HUDEP-2 (cell line): ENCODE measurements at regions not wholly inside any gene's neighbourhood (a gene's known extent, or its start where the extent isn't known, plus 50 kb on each side); places are given as distances from the start of the nearest gene placed in this dataset.

Experiments
- DNase-seq, 76 experiments: peaks; one replicate each; lab custom pipeline; 2025; ENCODE audit not compliant: unreplicated experiment in 76 of 76; lab: John Stamatoyannopoulos, UW

GRCh38 chr15:29558261-29558660 lies 264.0 kb downstream of the TJP1 start:
- no peak for DNase-seq

- no peak for DNase-seq
Measured at GRCh38 chr15:29557171-29557570, 265.1 kb downstream of the TJP1 start.

DNA sequence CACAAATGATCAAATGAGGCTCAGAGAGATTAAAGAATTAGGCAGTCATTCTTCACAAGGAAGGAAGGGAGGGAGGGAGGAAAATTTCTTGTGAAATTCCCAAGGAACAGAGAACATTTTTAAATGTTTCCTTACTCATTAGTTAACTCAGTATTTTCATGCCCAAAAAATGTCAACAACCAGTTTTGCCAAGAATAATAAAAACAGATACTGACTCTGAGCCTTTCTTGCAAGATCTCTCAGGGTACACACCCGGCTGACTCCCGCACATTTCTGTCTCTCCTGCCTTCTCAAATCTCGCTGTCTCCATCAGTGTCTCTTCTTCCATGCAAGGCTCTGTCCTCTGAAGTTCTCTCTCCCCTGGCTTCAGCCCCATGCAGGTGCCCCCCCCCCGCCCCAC lies 265.9 kb downstream of the TJP1 start:
- DNase-seq = no peak

DNA sequence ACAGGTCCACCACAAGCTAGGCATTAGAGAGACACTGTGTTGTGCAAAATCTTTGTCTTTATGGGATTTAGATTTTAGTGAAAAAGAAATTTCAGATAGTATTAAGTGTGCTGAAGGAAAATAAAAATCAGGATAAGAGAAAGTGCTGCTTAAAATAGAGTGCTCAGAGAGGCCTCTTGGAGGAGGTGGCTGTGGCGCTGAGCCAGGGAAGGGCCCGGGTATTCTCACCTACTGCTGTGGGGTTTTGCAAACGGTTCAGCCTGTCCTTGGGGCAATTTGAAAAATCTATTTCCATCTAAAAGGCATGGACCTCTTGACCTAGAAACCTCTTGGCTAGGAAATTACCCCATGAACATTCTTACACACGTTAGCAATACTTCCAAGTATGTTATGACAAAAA lies 267.7 kb downstream of the TJP1 start:
- DNase-seq = no peak

- no peak for DNase-seq
Measured at GRCh38 chr15:29550834-29551465, 271.3 kb downstream of the TJP1 start.

DNA sequence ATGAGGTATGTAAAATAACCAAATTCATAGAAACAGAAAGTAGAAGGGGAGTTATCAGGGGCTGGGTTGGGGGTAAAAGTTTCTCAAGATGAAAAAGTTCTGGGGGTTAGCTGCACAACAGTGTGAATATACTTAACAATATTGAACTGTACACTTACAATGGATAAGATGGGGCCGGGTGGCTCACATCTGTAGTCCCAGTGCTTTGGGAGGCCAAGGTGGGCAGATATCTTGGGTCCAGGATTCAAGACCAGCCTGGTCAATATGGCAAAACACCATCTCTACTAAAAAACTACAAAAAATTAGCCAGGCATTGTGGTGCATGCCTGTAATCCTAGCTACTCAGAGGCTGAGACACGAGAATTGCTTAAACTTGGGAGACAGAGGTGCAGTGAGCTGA lies 274.3 kb downstream of the TJP1 start:
- DNase-seq = no peak

DNA sequence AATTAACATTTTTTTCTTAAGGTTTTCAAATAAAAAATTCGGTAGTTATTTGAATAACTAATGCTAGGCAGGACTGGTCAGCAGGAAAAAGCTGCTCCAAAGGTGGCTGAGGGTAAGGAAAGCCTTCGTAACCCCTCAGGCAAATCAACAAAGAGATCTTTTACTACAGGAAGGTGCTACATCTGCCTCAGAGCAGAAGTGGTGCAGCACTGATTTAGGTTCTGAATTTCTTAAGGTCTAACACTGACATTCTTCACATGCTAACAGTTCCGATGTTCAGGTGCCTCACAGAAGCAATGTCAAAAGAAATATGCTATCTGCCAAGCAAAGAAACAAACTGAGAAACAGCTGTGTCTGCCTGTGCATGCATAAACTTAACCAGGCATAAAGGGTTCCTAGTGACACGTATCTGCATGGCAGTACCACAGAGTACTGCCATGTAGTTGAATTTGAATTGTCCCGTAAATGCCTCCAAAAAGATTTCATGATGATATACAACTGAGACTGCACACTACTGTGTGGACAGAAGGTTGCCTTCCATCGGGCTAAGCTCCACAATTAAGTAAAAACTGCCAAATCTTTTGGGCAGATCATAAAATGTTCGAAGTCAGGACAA lies 275.0 kb upstream of the NSMCE3 start:
- DNase-seq = no peak

DNA sequence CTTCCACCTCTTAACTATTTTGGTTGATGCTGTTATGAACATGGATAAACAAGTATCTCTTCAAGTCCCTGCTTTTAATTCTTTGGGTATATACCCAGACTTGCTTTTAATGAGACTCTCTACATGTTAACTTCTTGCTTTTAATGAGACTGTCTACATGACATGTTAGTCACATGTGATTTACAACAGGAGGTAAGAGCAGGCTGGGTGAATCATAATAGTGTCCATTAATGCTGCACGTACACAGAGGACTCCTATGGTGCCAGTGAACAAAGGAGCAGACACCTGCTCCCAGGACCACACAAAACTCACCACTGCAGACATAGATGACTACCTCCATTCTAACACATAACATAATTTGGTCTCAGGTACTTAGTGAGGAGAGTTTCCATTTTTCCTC lies 273.4 kb upstream of the NSMCE3 start:
- DNase-seq = no peak

- no peak for DNase-seq
Measured at GRCh38 chr15:29541309-29541708, 271.7 kb upstream of the NSMCE3 start.

DNA sequence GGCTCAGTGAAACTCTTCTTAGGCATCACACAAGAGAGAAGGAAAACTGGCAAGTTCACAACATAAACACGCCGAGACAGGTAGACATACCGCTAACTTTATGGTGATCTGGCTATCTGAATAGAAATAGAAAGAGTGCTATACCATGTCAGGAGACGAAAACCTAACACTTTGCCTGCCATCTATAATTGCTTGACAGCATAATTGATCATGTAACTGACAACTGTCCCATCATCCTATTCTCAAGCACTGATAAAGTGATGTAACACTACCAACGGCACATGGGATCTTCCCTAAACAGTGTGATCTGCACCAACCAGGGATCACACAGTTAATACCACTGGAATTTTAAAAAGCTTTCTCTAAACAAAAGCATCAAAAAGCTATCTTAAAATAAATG lies 270.9 kb upstream of the NSMCE3 start:
- no peak for DNase-seq

- DNase-seq = no peak
Measured at GRCh38 chr15:29539736-29540135, 270.1 kb upstream of the NSMCE3 start.

GRCh38 chr15:29538044-29538443 lies 268.4 kb upstream of the NSMCE3 start:
- DNase-seq = peak in 1 of 76 experiments; percentile 0

GRCh38 chr15:29535952-29536351 lies 266.3 kb upstream of the NSMCE3 start:
- DNase-seq = no peak

- DNase-seq = no peak
Measured at GRCh38 chr15:29534378-29534777, 264.8 kb upstream of the NSMCE3 start.

DNA sequence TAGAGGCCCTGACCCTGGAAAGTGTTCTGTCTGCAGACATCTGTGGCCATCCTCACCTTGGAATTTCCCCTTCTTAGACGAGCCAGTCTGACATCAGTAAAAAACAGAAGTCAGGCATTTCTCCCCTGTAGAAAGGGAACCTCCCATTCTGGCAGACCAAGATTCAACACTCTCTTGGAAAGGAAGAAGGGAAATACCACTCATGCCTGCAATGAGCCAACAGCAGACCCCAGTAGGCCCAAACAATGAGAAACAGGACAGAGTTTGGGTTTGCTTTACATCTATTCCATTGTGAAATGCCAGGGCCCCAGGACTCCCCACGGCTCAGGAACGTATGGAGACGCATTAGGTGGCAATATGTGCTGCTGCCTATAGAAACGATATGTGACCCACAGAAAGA lies 264.0 kb upstream of the NSMCE3 start:
- no peak for DNase-seq

DNA sequence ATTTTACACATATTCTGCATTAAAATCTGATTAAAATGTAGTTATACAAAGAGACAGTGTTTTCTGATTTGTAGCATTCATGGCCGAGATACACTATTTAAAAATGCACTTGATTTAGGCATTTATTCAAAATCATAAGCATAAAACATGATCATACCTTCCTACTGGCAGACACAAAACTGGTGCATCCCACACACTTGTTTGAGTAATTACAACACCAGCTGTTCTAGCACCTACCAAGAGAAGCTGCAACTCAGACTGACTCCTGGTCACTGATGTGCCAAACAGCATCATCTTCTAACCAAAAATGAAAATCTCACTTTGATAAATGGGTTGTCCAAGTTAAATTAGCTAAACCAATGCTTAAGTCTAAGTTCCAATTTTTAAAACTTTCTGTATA lies 262.7 kb upstream of the NSMCE3 start:
- no peak for DNase-seq

- DNase-seq = no peak
Measured at GRCh38 chr15:29530966-29531365, 261.3 kb upstream of the NSMCE3 start.

GRCh38 chr15:29529043-29529442 lies 259.4 kb upstream of the NSMCE3 start:
- DNase-seq = no peak

- peak in 1 of 76 experiments; percentile 5 for DNase-seq
Measured at GRCh38 chr15:29528276-29528675, 258.7 kb upstream of the NSMCE3 start.

DNA sequence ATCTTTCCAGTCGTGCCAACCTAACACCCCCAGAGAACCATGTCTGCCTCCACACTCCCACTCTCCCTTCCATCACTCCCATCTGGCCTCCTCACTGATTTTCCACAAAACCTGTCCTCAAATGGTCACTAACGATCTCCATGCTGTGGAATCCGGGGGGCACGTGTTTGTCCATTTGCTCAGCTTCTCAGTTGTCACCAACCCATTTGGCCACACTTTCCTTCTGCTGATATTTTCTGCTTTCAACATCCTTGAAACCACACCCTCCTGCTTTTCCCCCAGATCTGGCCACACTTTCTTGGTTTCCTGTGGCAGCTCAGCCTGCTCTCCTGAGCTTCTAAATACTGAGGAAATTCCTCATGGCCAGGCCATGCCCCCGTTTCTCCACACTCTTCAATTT lies 257.2 kb upstream of the NSMCE3 start:
- DNase-seq = no peak

DNA sequence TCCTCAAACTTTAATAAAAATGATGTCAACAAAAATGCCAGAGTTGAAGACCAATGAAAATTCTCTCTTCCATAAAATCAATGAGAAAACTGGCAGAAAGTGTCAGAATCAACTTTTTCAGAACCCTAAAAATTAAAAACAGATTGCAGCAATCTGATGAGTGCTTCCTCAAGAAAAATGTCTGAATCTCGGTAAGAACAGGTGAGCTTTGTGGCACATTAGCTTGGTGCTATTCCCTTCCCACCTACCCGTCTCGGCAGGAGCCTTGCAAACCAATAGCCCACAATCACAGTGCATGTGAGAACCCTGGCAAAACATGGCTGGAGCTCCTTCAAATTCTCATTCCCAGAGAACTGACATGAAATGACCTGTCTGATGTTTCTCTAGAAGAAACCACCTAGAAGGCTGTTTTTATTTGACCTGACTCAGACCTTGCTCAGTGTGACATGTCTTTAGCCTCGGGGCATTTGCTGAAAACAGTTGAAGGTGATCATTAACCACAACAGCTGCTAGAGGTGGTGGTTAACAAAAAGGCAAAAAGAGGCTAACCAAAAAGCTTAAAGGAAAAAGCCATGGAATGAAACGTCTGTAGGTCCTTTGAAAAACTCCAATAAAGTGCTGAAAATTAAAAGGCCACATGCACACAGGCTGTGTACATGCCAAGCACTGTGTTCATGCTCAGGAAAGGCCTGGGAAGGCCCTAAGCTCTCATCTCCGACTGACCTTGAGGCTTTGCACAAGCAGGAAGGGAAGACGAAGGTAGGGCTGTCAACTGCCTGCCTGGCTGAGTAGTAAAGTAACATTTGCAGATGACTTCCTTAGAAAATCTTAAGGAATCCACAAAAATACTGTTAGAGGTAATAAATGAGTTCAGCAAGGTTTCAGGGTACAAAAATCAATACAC lies 253.0 kb upstream of the NSMCE3 start:
- no peak for DNase-seq

- no peak for DNase-seq
Measured at GRCh38 chr15:29518442-29518841, 248.8 kb upstream of the NSMCE3 start.
